ENCODE measurements at regions not wholly inside any gene's neighbourhood (a gene's known extent, or its start where the extent isn't known, plus 50 kb on each side); places are given as distances from the start of the nearest gene placed in this dataset.

- H3K4me1 ChIP-seq (ENCODE audit: insufficient read depth, low read length): peaks cover 29% of the 10 kb centered on the region
- no peaks in the 10 kb centered on the region for H3F3A ChIP-seq (ENCODE audit: low read length, unreplicated experiment)
- no peaks in the 10 kb centered on the region for H4K20me1 ChIP-seq (ENCODE audit: low read length)
- no TSS peak for BruUV-seq (replicated peaks)
- H2AFZ ChIP-seq (ENCODE audit: low read length): no peak overlapping the region
- no peaks in the 10 kb centered on the region for H3K36me3 ChIP-seq (ENCODE audit: low read depth, low read length)
- no peaks in the 10 kb centered on the region for H3K27me3 ChIP-seq (ENCODE audit: low read length)
- TF ChIP-seq EZH2 (IDR thresholded peaks at IDR 0.05; ENCODE audit: low read length, unreplicated experiment) (no peak), CTCF (conservative IDR thresholded peaks at IDR 0.05; ENCODE audit: low read depth, low read length) (no peak), EZH2phosphoT487 (IDR thresholded peaks at IDR 0.05; ENCODE audit: borderline replicate concordance, low read length) (no peak)
- H3K9ac ChIP-seq (ENCODE audit: low read length): peak overlapping the region; percentile 81; the same call in 1 of the 2 replicates
- H3K9me2 ChIP-seq (replicated peaks; ENCODE audit: low read length): no peaks in the 10 kb centered on the region
- intact Hi-C loops (cut with micrococcal nuclease): loop anchor here (5.0 kb wide), 1 partner anchor 315 kb away; no protein-coding TSS in a partner anchor
- peak overlapping the region; percentile 97 for H3K27ac ChIP-seq (ENCODE audit: low read length)
- ChIA-PET POLR2A (ENCODE audit: unreplicated experiment) (interaction anchor here (0.6 kb wide), 1 partner anchor 44 kb away, joined by 3 read pairs; no protein-coding TSS in a partner anchor), CTCF (no interaction called here)
- DNase-seq (peak; percentile 25), ATAC-seq (no peak)
- H3K4me3 ChIP-seq (ENCODE audit: low read length): no peak overlapping the region
- H3K9me3 ChIP-seq (ENCODE audit: low read length): no peaks in the 10 kb centered on the region
- H3K79me2 ChIP-seq (ENCODE audit: low read length): no peaks in the 10 kb centered on the region
- peak overlapping the region; percentile 95 for H3K4me2 ChIP-seq (ENCODE audit: low read length)
Measured at GRCh38 chr21:43331962-43332828, 94.7 kb downstream of the SIK1 start.

- H3K79me2 ChIP-seq (ENCODE audit: low read length): no peaks in the 10 kb centered on the region
- POLR2A ChIA-PET (ENCODE audit: unreplicated experiment): interaction anchor here (0.6 kb wide), 1 partner anchor 12 kb away, joined by 3 read pairs; no protein-coding TSS in a partner anchor
- H3K36me3 ChIP-seq (ENCODE audit: low read depth, low read length): no peaks in the 10 kb centered on the region
- H3K4me2 ChIP-seq (ENCODE audit: low read length): no peak overlapping the region
- TF ChIP-seq EZH2phosphoT487 (IDR thresholded peaks at IDR 0.05; ENCODE audit: borderline replicate concordance, low read length) (no peak), EZH2 (IDR thresholded peaks at IDR 0.05; ENCODE audit: low read length, unreplicated experiment) (no peak), CTCF (conservative IDR thresholded peaks at IDR 0.05; ENCODE audit: low read depth, low read length) (no peak)
- H3K27ac ChIP-seq (ENCODE audit: low read length): no peak overlapping the region
- H3K4me3 ChIP-seq (ENCODE audit: low read length): no peak overlapping the region
- H3F3A ChIP-seq (ENCODE audit: low read length, unreplicated experiment): no peaks in the 10 kb centered on the region
- no peaks in the 10 kb centered on the region for H3K9me2 ChIP-seq (replicated peaks; ENCODE audit: low read length)
- H3K9ac ChIP-seq (ENCODE audit: low read length): no peak overlapping the region
- CTCF ChIA-PET: no interaction called here
- no peaks in the 10 kb centered on the region for H3K27me3 ChIP-seq (ENCODE audit: low read length)
- DNase-seq (no peak), ATAC-seq (no peak)
- no peaks in the 10 kb centered on the region for H3K9me3 ChIP-seq (ENCODE audit: low read length)
- peaks cover 29% of the 10 kb centered on the region for H3K4me1 ChIP-seq (ENCODE audit: insufficient read depth, low read length)
- H4K20me1 ChIP-seq (ENCODE audit: low read length): no peaks in the 10 kb centered on the region
- BruUV-seq (replicated peaks): no TSS peak
- intact Hi-C loops (cut with micrococcal nuclease): loop anchor here (5.0 kb wide), 1 partner anchor 316 kb away; no protein-coding TSS in a partner anchor
- no peak overlapping the region for H2AFZ ChIP-seq (ENCODE audit: low read length)
Measured at GRCh38 chr21:43331111-43331961, 95.6 kb downstream of the SIK1 start.
